ENCODE measurements at regions not wholly inside any gene's neighbourhood (a gene's known extent, or its start where the extent isn't known, plus 50 kb on each side); places are given as distances from the start of the nearest gene placed in this dataset.
"Not testable (repeated sequence)": the region's sequence is repeated elsewhere in the genome, so short reads cannot be mapped to it uniquely, and the experiment has no call there.

DNA sequence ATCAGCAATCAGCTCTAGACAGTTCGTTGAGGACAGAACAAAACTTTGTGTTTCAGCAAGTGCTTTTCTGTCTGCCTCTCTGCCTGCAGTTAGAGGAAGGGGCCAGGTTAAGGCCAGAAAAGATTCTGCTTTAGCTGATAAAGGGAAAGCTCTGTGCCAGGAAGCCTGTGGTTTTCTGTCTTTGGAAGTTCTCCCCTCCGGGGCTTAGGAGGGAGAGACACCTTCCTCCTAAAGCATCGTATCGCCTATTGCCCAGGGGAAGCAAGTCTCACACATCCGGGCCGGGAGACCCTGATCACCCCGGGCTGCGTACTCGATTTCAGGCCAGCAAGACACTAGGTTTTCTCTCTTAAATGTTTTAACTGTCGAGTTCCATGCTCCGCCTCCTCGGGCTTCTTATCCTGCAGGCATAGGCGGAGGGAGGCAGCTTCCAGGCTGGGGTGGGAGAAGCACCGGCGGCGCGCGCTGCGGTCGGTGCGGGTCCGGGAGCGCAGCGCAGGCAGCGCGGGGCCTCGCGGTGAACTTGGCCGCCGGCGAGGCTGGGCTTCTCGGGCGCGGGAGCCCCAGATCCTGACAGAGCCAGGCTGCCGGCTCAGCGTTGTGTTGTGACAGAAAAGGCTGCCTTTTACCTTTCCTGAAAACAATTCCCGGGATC, 245.4 kb downstream of the BCL2L11 start:
- DNase-seq (ENCODE audit: low read depth), result not testable (repeated sequence)

- DNase-seq (ENCODE audit: low read depth), result not testable (repeated sequence)
These were observed 245.9 kb downstream of the BCL2L11 start for GRCh38 chr2:111366641-111367029.

- DNase-seq (ENCODE audit: low read depth), result not testable (repeated sequence)
These were observed 246.4 kb downstream of the BCL2L11 start for GRCh38 chr2:111367080-111367479.

DNA sequence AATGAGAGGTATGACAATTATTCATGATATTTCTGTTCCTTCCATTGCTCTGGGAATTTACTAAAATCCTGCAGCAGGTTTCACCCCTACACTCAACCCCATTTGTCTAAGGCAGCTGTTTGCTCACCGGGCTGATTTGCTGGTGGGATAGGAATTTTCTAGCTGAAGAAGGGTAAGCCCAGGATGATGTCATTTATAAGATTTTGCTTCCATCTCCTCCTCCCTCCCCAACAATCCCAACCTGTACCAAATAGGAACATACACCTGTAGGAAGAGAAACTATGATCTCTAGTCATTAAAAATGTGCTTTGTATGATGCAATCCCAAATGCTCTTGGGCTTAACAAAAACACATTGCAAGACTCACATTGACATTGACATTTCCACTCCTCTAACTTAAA, 247.2 kb downstream of the BCL2L11 start:
- DNase-seq (ENCODE audit: low read depth), result peak; percentile 22

GRCh38 chr2:111368288-111368687, 247.6 kb downstream of the BCL2L11 start:
- not testable (repeated sequence) for DNase-seq (ENCODE audit: low read depth)

DNA sequence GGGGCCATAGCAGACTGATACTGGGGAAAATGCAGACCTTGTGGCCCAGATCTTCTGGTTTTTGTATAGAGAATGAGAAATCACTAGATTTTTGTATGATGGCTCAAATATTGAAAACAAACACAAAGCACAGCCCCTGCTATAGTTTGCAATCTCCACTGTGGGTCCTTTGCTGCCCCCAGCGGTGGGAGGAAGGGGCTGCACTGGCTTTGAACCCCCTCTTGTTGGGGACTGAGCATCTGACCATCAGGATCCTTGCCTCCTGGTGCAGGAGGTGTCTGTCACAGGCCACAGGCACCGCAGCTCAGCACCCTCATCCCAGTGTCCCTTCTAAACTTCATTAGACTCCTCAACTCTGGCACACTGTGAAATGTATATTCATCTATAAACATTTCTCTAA, 252.3 kb downstream of the BCL2L11 start:
- DNase-seq (ENCODE audit: low read depth), result not testable (repeated sequence)

GRCh38 chr2:111373989-111374388, 253.3 kb downstream of the BCL2L11 start:
- not testable (repeated sequence) for DNase-seq (ENCODE audit: low read depth)

DNA sequence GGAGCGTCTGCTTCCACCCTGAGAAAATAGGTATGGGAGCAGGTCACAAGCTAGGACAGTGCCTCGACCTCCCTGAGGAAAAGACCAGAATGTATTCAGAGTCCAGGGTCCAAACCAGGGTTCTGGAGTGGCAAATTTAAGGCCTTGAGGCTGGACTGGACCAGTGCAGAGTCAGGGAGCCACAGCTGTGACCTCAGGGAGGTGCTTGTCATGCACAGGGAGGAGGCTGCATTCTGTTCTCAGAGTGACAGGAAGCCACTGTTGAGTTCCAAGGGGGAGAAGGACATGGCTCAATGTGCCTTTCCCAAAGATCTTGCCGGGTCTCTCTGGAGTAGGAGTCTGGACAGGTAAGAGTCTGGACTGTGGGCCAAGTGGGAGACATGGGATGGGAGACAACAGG, 254.0 kb downstream of the BCL2L11 start:
- DNase-seq (ENCODE audit: low read depth), result not testable (repeated sequence)

GRCh38 chr2:111375320-111375883, 254.7 kb downstream of the BCL2L11 start:
- not testable (repeated sequence) for DNase-seq (ENCODE audit: low read depth)

- not testable (repeated sequence) for DNase-seq (ENCODE audit: low read depth)
These were observed 255.7 kb downstream of the BCL2L11 start for GRCh38 chr2:111376272-111376970.

DNA sequence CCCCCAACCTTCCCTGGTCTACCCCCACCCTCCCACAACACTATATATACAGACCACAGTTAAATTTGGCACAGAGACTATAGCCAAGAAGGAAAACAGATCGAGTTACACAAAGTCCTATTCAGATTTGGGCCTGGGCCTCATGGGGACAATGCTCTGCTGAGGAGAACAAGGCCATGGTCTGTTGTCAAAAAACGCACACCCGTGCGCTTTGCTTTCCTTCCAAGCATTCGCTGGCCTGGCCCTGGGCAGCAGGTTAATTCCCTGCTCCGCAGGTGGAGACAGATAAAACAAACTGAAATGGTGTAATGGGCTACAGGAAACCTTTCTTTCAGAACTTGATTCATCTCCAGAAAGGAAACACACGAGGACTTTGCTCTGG, 256.2 kb downstream of the BCL2L11 start:
- not testable (repeated sequence) for DNase-seq (ENCODE audit: low read depth)

GRCh38 chr2:111377386-111377959, 256.8 kb downstream of the BCL2L11 start:
- DNase-seq (ENCODE audit: low read depth), result not testable (repeated sequence)

GRCh38 chr2:111378348-111378747, 257.6 kb downstream of the BCL2L11 start:
- DNase-seq (ENCODE audit: low read depth), result not testable (repeated sequence)

DNA sequence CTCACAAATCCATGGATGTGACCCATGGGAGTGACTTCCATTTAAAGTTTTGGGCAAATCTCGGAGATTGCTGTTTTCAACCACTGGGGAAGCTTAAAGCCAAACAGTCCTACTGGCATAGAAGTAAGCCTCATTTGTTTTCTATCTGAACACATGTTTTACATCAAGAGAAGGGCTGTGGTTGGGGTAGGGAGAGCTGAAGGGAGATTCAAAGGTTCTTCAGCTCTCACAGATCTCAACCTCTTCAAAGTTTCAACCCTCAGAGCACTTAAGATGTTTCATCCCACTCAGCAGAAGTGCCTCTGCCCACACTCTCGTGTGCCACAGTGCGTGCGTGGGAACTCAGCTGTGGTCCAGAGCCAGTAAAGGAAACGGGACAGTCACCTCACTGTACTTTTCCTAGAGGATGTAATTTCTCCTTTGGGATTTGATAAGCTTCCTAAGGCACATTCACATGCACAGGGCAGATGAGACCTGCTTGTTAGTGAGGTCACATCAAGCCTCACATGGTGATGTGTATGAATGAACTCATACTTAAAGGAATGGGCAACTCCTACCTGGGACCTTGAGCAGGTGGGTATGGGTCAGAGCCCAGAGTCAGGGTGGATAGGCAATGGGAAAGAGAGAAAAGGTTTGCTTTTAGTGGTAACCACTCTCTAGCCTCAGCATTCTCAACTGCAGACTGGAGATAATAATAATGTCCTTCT, 260.2 kb downstream of the BCL2L11 start:
- DNase-seq (ENCODE audit: low read depth), result not testable (repeated sequence)

GRCh38 chr2:111381530-111382306, 261.0 kb downstream of the BCL2L11 start:
- DNase-seq (ENCODE audit: low read depth), result not testable (repeated sequence)

DNA sequence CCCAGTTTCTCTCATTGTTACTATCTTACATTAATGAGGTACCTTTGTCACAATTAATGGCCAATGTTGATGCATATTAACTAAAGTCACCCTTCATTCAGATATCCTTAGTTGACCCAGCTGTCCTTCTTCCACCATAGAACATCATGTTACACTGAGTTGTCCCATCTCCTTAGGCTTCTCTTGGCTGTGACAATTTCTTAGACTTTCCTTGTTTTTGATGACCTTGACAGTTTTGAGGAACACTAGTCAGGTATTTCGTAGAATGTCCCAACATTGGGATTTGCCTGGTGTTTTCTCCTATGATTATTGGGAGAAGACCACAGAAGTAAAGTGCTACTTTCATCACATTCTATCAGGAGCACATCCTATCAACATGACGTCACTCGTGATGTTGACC, 261.8 kb downstream of the BCL2L11 start:
- DNase-seq (ENCODE audit: low read depth), result not testable (repeated sequence)

GRCh38 chr2:111383311-111383710, 262.6 kb downstream of the BCL2L11 start:
- DNase-seq (ENCODE audit: low read depth), result not testable (repeated sequence)

GRCh38 chr2:111385226-111385957, 264.7 kb downstream of the BCL2L11 start:
- DNase-seq (ENCODE audit: low read depth), result peak; percentile 5

DNA sequence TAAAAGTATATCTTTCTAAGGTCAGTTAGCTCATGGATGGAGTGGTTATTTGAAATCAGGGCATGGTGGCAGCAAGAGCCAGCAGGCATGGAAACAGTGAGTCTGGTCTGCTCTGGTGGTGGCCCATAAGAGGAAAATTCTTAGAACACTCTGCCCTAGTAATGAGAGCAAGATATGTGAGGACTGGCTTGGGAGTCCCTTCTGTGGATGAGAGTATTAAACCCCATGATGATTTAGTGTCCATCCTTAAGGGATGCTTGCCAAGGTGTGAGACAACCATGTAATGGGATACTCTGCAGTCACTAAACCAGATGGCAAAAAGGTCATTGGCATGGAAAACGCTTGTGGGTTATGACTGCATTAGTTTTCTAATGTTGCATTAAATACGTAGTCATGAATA, 269.9 kb downstream of the BCL2L11 start:
- DNase-seq (ENCODE audit: low read depth), result not testable (repeated sequence)

GRCh38 chr2:111395350-111396128, 274.8 kb downstream of the BCL2L11 start:
- DNase-seq (ENCODE audit: low read depth), result peak; percentile 30
